CD4-positive, CD25-positive, alpha-beta regulatory T cell (primary cell): ENCODE measurements at regions not wholly inside any gene's neighbourhood (a gene's known extent, or its start where the extent isn't known, plus 50 kb on each side); places are given as distances from the start of the nearest gene placed in this dataset.

ENCODE experiments used
- ATAC-seq, 2 donors: fragments of 150-1000 bp; cut with Tn5 transposase; one replicate each; pipeline ENCODE4 v1.10.0; 2021; ENCODE audit warnings: low read depth in 2 of 2, moderate number of reproducible peaks in 2 of 2, moderate library complexity in 1 of 2
- DNase-seq, 3 donors: peaks; one replicate each; pipeline versions ENCODE4 v3.0.0 to v3.0.0-alpha.2; 2012 to 2022; ENCODE audit warnings: mixed read lengths in 1 of 3
- H3K27ac ChIP-seq: one replicate; pipeline ENCODE4 v1.7.0; 2013; ENCODE audit warnings: mild to moderate bottlenecking, low read length; ENCODE audit not compliant: insufficient read depth, poor library complexity, severe bottlenecking
- H3K27me3 ChIP-seq: one replicate; pipeline ENCODE4 v1.7.0; 2013; ENCODE audit warnings: low read length; ENCODE audit not compliant: control insufficient read depth, insufficient read depth
- H3K36me3 ChIP-seq: one replicate; pipeline ENCODE4 v1.7.0; 2013; ENCODE audit warnings: mild to moderate bottlenecking, low read length, moderate library complexity; ENCODE audit not compliant: control insufficient read depth, insufficient read depth
- H3K4me1 ChIP-seq: 2 replicates; pipeline ENCODE4 v1.7.0; 2013; ENCODE audit warnings: mild to moderate bottlenecking, low read length; ENCODE audit not compliant: insufficient read depth, control insufficient read depth, poor library complexity, severe bottlenecking
- H3K4me3 ChIP-seq: one replicate; pipeline ENCODE4 v1.7.0; 2013; ENCODE audit warnings: low read depth, mild to moderate bottlenecking, low read length, moderate library complexity
- H3K9me3 ChIP-seq, 2 experiments: 1 replicate in 1 of 2; 2 replicates in 1 of 2; pipeline ENCODE4 v1.7.0; 2013; ENCODE audit warnings: low read length in 2 of 2, mild to moderate bottlenecking in 1 of 2, moderate library complexity in 1 of 2; ENCODE audit not compliant: control insufficient read depth in 2 of 2
- H3K27ac Mint-ChIP-seq, 3 donors: one replicate each; pipeline ENCODE4 v1.8.0; 2020 to 2022; ENCODE audit warnings: mild to moderate bottlenecking in 3 of 3, mixed read lengths in 3 of 3, moderate library complexity in 2 of 3
- H3K27me3 Mint-ChIP-seq: one replicate; pipeline ENCODE4 v1.8.0; 2022; ENCODE audit warnings: mild to moderate bottlenecking, mixed read lengths
- H3K36me3 Mint-ChIP-seq: one replicate; pipeline ENCODE4 v1.8.0; 2020; ENCODE audit warnings: mixed read lengths
- H3K4me1 Mint-ChIP-seq, 4 donors: one replicate each; pipeline ENCODE4 v1.8.0; 2020 to 2022; ENCODE audit warnings: mixed read lengths in 4 of 4, mild to moderate bottlenecking in 1 of 4
- H3K4me3 Mint-ChIP-seq, 4 donors: one replicate each; pipeline ENCODE4 v1.8.0; 2020 to 2022; ENCODE audit warnings: mild to moderate bottlenecking in 4 of 4, mixed read lengths in 4 of 4, moderate library complexity in 3 of 4
- H3K9me3 Mint-ChIP-seq, 7 donors: one replicate each; pipeline ENCODE4 v1.8.0; 2020 to 2022; ENCODE audit warnings: mixed read lengths in 7 of 7, mild to moderate bottlenecking in 3 of 7, moderate library complexity in 2 of 7

DNA sequence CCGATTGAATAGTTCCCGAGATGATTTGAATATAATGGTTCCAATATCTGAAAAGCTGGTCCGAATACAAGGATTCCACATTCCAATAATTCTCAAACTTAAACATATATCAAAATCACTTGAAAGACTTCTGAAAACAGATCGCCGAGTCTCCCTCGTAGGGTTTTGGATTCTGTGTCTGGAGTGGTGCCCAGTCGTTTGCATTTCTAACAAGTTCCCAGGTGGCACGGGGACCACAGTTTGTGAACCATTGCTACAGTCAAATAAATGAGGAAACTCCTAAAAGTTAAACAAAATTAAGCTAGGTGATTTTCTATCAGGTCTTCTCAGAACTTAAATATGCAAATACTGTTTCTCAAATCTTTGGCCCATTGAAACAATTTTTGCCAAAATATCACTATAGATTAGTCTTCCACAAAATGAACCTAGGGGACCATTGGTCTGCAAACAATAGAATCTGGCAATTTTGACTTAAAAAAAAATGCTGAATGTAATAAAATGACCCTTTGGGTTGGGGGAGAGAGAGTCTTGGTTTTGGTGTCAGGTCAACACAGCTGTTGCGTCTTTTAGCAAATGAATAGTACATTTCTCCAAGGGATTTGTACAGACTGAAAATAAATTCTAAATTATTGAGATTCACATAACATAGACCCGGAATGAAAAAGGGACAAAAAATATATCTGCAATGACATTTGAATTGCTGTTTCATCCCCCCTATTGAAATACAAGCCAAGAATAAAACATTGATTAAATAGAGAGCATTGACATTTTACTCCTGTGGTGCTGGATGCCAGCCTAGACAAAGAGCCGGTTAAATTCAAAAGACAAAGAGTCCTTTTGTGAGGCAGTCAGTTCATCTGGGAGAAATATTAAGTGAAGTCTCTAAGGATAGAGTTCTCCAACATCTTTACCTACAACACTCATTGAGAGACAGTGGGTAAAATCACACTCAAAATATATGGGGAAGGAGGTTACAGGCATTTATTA lies 175.7 kb upstream of the ADAMTS9 start:
- no peaks in the 10 kb centered on the region for H3K4me1 ChIP-seq
- H3K9me3 ChIP-seq, result no peaks in the 10 kb centered on the region
- no peaks in the 10 kb centered on the region for H3K27me3 ChIP-seq
- no peak overlapping the region for H3K27ac Mint-ChIP-seq
- H3K27ac ChIP-seq, result no peak overlapping the region
- H3K36me3 Mint-ChIP-seq, result no peaks in the 10 kb centered on the region
- H3K4me3 ChIP-seq, result no peak overlapping the region
- peaks cover 0 to 12% (median 5%) of the 10 kb centered on the region in 7 donors for H3K9me3 Mint-ChIP-seq
- DNase-seq, result no peak
- no peak for ATAC-seq
- H3K4me1 Mint-ChIP-seq, result no peaks in the 10 kb centered on the region
- no peaks in the 10 kb centered on the region for H3K27me3 Mint-ChIP-seq
- H3K36me3 ChIP-seq, result no peaks in the 10 kb centered on the region
- H3K4me3 Mint-ChIP-seq, result no peak overlapping the region

DNA sequence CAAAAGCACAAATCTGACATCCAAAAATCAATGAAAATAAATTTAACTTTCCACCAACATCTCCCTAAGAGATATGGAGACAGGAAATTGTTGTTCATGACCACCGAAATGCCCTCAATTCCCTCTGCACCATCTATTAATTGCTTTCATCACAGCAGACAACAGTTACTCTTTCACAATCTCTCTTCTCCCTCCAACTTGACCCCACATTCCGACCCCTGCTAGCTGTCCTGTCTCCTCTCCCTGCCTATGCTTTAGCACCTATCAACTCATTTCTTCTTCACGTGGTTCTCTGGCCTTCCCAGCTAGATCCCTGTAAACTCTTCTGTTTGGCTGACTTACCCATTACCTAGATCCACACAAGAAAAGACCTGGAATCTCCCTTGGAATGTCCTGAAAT lies 173.9 kb upstream of the ADAMTS9 start:
- Mint-ChIP-seq H3K27ac (no peak overlapping the region), H3K4me1 (no peaks in the 10 kb centered on the region), H3K9me3 (peaks cover 0 to 12% (median 5%) of the 10 kb centered on the region in 7 donors), H3K4me3 (no peak overlapping the region), H3K27me3 (no peaks in the 10 kb centered on the region), H3K36me3 (no peaks in the 10 kb centered on the region)
- Histone ChIP-seq H3K4me1 (no peaks in the 10 kb centered on the region), H3K27ac (no peak overlapping the region), H3K36me3 (no peaks in the 10 kb centered on the region), H3K9me3 (no peaks in the 10 kb centered on the region), H3K4me3 (no peak overlapping the region), H3K27me3 (no peaks in the 10 kb centered on the region)
- DNase-seq, result no peak
- no peak for ATAC-seq

DNA sequence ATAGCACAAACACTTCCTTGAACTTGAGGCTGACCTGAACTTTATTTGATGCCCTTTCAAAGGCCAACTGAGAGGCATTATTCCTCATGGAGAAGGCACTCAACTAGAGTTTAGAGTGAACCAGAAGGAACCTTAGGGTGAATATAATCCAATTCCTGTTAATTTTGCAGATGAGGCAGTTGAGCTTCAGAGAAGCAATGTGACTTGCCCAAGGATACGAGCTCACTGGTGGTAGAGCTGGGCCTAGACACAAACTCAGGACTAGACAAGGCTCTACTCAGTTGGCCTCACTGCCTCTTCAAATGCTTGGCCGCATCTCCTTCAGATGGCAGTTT lies 172.7 kb upstream of the ADAMTS9 start:
- DNase-seq, result no peak
- Mint-ChIP-seq H3K36me3 (no peaks in the 10 kb centered on the region), H3K4me1 (no peaks in the 10 kb centered on the region), H3K27me3 (no peaks in the 10 kb centered on the region), H3K27ac (no peak overlapping the region), H3K4me3 (no peak overlapping the region), H3K9me3 (peaks cover 0 to 9% (median 5%) of the 10 kb centered on the region in 7 donors)
- H3K36me3 ChIP-seq, result no peaks in the 10 kb centered on the region
- ATAC-seq, result no peak
- no peak overlapping the region for H3K4me3 ChIP-seq
- H3K4me1 ChIP-seq, result no peaks in the 10 kb centered on the region
- no peaks in the 10 kb centered on the region for H3K9me3 ChIP-seq
- H3K27ac ChIP-seq, result no peak overlapping the region
- no peaks in the 10 kb centered on the region for H3K27me3 ChIP-seq

GRCh38 chr3:64859625-64860535 lies 172.1 kb upstream of the ADAMTS9 start:
- Mint-ChIP-seq H3K36me3 (no peaks in the 10 kb centered on the region), H3K4me3 (no peak overlapping the region), H3K9me3 (peaks cover 0 to 9% (median 5%) of the 10 kb centered on the region in 7 donors), H3K27me3 (no peaks in the 10 kb centered on the region), H3K4me1 (no peaks in the 10 kb centered on the region), H3K27ac (no peak overlapping the region)
- no peak for ATAC-seq
- Histone ChIP-seq H3K36me3 (no peaks in the 10 kb centered on the region), H3K4me1 (no peaks in the 10 kb centered on the region), H3K9me3 (no peaks in the 10 kb centered on the region), H3K27ac (no peak overlapping the region), H3K27me3 (no peaks in the 10 kb centered on the region), H3K4me3 (no peak overlapping the region)
- DNase-seq, result no peak

DNA sequence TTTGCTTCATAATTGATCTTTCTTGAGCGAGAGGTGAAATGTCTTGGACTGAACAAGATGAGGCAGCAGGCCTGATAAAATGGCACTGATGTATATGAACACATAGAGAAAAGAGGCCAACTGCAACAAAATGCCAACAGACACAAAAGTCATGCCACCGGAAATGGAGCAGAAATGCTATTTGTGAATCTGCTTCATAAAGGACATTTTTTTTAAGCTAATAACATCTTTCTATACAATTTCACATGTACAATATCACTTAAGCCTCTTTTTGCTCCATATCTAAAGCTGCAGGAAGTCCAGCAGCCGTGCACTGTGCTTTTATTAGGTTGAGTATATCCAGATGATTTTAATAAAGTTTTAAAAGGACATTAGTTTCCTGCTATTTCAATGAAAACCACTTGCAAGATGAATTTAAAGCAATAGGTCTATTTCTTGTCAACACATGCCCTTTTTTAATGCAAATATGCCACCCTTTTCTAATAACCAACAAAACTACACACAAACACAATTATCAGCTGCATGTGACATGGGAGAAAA lies 169.2 kb upstream of the ADAMTS9 start:
- H3K4me1 Mint-ChIP-seq, result no peaks in the 10 kb centered on the region
- Histone ChIP-seq H3K36me3 (no peaks in the 10 kb centered on the region), H3K4me3 (no peak overlapping the region), H3K4me1 (no peaks in the 10 kb centered on the region), H3K27me3 (no peaks in the 10 kb centered on the region), H3K27ac (no peak overlapping the region), H3K9me3 (no peaks in the 10 kb centered on the region)
- H3K4me3 Mint-ChIP-seq, result no peak overlapping the region
- H3K36me3 Mint-ChIP-seq, result no peaks in the 10 kb centered on the region
- no peaks in the 10 kb centered on the region for H3K27me3 Mint-ChIP-seq
- DNase-seq (no peak), ATAC-seq (no peak)
- H3K9me3 Mint-ChIP-seq, result peaks cover 0 to 8% (median 4%) of the 10 kb centered on the region in 7 donors
- no peak overlapping the region for H3K27ac Mint-ChIP-seq

GRCh38 chr3:64856106-64856505 lies 168.3 kb upstream of the ADAMTS9 start:
- H3K36me3 ChIP-seq, result no peaks in the 10 kb centered on the region
- Mint-ChIP-seq H3K9me3 (peaks cover 0 to 5% (median 2%) of the 10 kb centered on the region in 7 donors), H3K36me3 (no peaks in the 10 kb centered on the region), H3K4me1 (no peaks in the 10 kb centered on the region), H3K27ac (no peak overlapping the region), H3K4me3 (no peak overlapping the region), H3K27me3 (no peaks in the 10 kb centered on the region)
- ATAC-seq, result no peak
- no peak for DNase-seq
- H3K9me3 ChIP-seq, result no peaks in the 10 kb centered on the region
- no peaks in the 10 kb centered on the region for H3K27me3 ChIP-seq
- no peaks in the 10 kb centered on the region for H3K4me1 ChIP-seq
- H3K27ac ChIP-seq, result no peak overlapping the region
- H3K4me3 ChIP-seq, result no peak overlapping the region

- H3K4me1 Mint-ChIP-seq, result no peaks in the 10 kb centered on the region
- no peak for ATAC-seq
Measured at GRCh38 chr3:64853456-64853855, 165.7 kb upstream of the ADAMTS9 start.

More at GRCh38 chr3:64853456-64853855, 165.7 kb upstream of the ADAMTS9 start:
- Mint-ChIP-seq H3K27me3 (no peaks in the 10 kb centered on the region), H3K4me3 (no peak overlapping the region), H3K9me3 (peaks cover 0 to 5% (median 0%) of the 10 kb centered on the region in 7 donors), H3K27ac (no peak overlapping the region), H3K36me3 (no peaks in the 10 kb centered on the region)
- DNase-seq, result no peak
- Histone ChIP-seq H3K4me3 (no peak overlapping the region), H3K27ac (no peak overlapping the region), H3K9me3 (no peaks in the 10 kb centered on the region), H3K27me3 (no peaks in the 10 kb centered on the region), H3K4me1 (no peaks in the 10 kb centered on the region), H3K36me3 (no peaks in the 10 kb centered on the region)
